Caco-2 (cell line): ENCODE measurements at regions not wholly inside any gene's neighbourhood (a gene's known extent, or its start where the extent isn't known, plus 50 kb on each side); places are given as distances from the start of the nearest gene placed in this dataset.

Experiments used
- BruUV-seq: library from RNA; stranded (reverse); fragments of 400-500 nt; replicated peaks from 2 replicates; lab custom pipeline; 2021; lab: Mats Ljungman, UMichigan
- CTCF ChIA-PET: fragments of 300-600 bp; sonication (Branson Sonifier 250); formaldehyde crosslinking; loops from one replicate; lab custom pipeline; 2022; ENCODE audit warnings: antibody characterized with exemption; lab: Charles Lee
- POLR2A ChIA-PET: fragments of 300-600 bp; sonication (Branson Sonifier 250); formaldehyde crosslinking; loops from one replicate; lab custom pipeline; 2022; ENCODE audit warnings: antibody characterized with exemption; lab: Charles Lee
- DNase-seq, 2 experiments: peaks; one replicate each; pipeline versions ENCODE4 v3.0.0 to v3.0.0-alpha.2; 2020 to 2022
- H3K27me3 ChIP-seq: replicated peaks from 2 replicates; pipeline ENCODE4 v1.6.0; 2011; ENCODE audit warnings: low read length; ENCODE audit not compliant: control insufficient read depth, insufficient read depth
- H3K36me3 ChIP-seq: 2 replicates; pipeline ENCODE4 v1.5.1; 2011; ENCODE audit warnings: low read length; ENCODE audit not compliant: control insufficient read depth, insufficient read depth
- H3K4me1 ChIP-seq: fragments of 250-450 bp; sonication (Bioruptor Pico); 2 replicates; pipeline ENCODE4 v1.5.1; 2020; ENCODE audit warnings: mild to moderate bottlenecking
- H3K4me3 ChIP-seq: 2 replicates; pipeline ENCODE4 v1.5.1; 2011; ENCODE audit warnings: low read depth, mild to moderate bottlenecking, control low read depth, low read length
- H3K9me3 ChIP-seq: fragments of 250-450 bp; sonication (Bioruptor Pico); 2 replicates; pipeline ENCODE4 v1.5.1; 2020; ENCODE audit warnings: mild to moderate bottlenecking, moderate library complexity
- H3K27ac Mint-ChIP-seq: one replicate; pipeline ENCODE4 v1.8.0; 2022; ENCODE audit warnings: mixed read lengths; ENCODE audit not compliant: unreplicated experiment
- H3K27me3 Mint-ChIP-seq: one replicate; pipeline ENCODE4 v1.8.0; 2022; ENCODE audit warnings: mixed read lengths; ENCODE audit not compliant: insufficient read depth, unreplicated experiment
- H3K36me3 Mint-ChIP-seq: one replicate; pipeline ENCODE4 v1.8.0; 2022; ENCODE audit warnings: mild to moderate bottlenecking, mixed read lengths; ENCODE audit not compliant: insufficient read depth, unreplicated experiment
- H3K4me1 Mint-ChIP-seq: one replicate; pipeline ENCODE4 v1.8.0; 2022; ENCODE audit warnings: low read depth, mixed read lengths; ENCODE audit not compliant: unreplicated experiment
- H3K4me3 Mint-ChIP-seq: one replicate; pipeline ENCODE4 v1.8.0; 2022; ENCODE audit warnings: mild to moderate bottlenecking, moderate library complexity, mixed read lengths; ENCODE audit not compliant: unreplicated experiment
- H3K9me3 Mint-ChIP-seq: one replicate; pipeline ENCODE4 v1.8.0; 2022; ENCODE audit warnings: mixed read lengths; ENCODE audit not compliant: unreplicated experiment
- intact Hi-C: fragments of 100-400 bp; cut with micrococcal nuclease; formaldehyde crosslinking; loops from one replicate; pipeline ENCODE4 v1.10.0; 2022; ENCODE audit not compliant: unreplicated experiment
- TF ChIP-seq, protein P1 (sequence below), 2 experiments: fragments of 200-600 bp in 1 of 2; IDR thresholded peaks; 1 replicate in 1 of 2; 2 replicates in 1 of 2; pipeline versions ENCODE4 v1.5.1 to v1.8.0; 2011 to 2022; ENCODE audit warnings: antibody characterized with exemption in 1 of 2, control low read depth in 1 of 2, inconsistent platforms in 1 of 2, low read depth in 1 of 2, low read length in 1 of 2, mild to moderate bottlenecking in 1 of 2, moderate library complexity in 1 of 2; ENCODE audit not compliant: insufficient read depth in 1 of 2, severe bottlenecking in 1 of 2, unreplicated experiment in 1 of 2

DNA sequence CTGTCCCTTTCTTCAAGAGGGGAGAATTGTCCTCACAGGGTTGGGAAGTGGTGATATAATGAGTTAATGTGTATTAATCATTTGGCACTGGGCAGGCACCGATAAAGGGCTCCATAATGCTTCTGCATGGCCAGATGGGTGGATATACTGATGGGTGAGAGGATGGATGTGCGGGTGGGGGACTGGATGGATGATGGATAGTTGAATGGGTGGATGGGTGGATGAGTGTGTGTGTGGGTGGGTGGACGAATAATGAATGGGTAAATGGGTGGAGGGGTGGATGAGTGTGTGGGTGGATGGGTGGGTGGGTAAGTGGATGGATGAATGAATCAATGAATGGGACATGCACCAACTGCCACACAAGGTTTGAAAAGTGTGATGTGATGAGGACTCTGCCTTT, 127.2 kb downstream of the ACKR3 start:
- CTCF ChIA-PET = no interaction called here
- Mint-ChIP-seq H3K36me3 (no peaks in the 10 kb centered on the region), H3K4me3 (no peak overlapping the region), H3K9me3 (no peaks in the 10 kb centered on the region), H3K27ac (no peak overlapping the region), H3K4me1 (peaks cover 7% of the 10 kb centered on the region), H3K27me3 (no peaks in the 10 kb centered on the region)
- Histone ChIP-seq H3K4me3 (no peak overlapping the region), H3K36me3 (no peaks in the 10 kb centered on the region), H3K27me3 (no peaks in the 10 kb centered on the region), H3K4me1 (peaks cover 18% of the 10 kb centered on the region), H3K9me3 (no peaks in the 10 kb centered on the region)
- TF ChIP-seq, protein P1, sequence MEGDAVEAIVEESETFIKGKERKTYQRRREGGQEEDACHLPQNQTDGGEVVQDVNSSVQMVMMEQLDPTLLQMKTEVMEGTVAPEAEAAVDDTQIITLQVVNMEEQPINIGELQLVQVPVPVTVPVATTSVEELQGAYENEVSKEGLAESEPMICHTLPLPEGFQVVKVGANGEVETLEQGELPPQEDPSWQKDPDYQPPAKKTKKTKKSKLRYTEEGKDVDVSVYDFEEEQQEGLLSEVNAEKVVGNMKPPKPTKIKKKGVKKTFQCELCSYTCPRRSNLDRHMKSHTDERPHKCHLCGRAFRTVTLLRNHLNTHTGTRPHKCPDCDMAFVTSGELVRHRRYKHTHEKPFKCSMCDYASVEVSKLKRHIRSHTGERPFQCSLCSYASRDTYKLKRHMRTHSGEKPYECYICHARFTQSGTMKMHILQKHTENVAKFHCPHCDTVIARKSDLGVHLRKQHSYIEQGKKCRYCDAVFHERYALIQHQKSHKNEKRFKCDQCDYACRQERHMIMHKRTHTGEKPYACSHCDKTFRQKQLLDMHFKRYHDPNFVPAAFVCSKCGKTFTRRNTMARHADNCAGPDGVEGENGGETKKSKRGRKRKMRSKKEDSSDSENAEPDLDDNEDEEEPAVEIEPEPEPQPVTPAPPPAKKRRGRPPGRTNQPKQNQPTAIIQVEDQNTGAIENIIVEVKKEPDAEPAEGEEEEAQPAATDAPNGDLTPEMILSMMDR (IDR thresholded peaks at IDR 0.05; ENCODE audit: insufficient read depth in 1 of 2, low read depth in 1 of 2, low read length in 1 of 2, severe bottlenecking in 1 of 2, unreplicated experiment in 1 of 2) = no peak
- POLR2A ChIA-PET = no interaction called here
- DNase-seq = no peak
- intact Hi-C loops = loop anchor here (10.0 kb wide), 1 partner anchor 328 kb away; no protein-coding TSS in a partner anchor
- BruUV-seq = no TSS peak

DNA sequence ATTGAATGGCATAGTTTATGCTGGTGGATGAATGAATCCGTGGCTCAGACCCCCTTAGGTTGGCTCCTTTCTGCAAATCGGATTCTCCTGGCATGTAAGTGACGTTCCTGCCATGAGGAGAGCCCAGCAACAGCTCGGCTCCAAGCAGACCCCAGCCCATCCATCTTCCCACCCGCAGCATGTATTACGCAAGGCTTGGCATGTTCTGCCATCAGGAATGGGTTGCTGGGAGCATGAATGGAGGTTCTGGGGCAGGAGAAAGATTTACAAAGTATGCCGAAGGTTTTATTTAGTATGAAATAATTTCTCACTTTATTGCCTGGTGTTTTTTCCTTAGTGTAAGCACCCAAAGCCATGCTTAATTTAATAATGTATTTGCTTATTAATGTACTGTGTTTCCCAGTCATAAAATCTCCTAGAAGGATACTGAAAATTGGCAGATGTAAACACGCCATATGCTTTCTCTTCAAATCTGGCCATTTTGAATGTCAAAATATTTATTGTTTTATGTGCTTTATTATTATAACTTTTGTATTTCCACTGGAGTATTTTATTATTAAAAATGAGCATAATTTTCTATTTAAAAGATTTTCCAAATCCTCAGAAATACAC, 128.5 kb downstream of the ACKR3 start:
- TF ChIP-seq, protein P1 (IDR thresholded peaks at IDR 0.05; ENCODE audit: insufficient read depth in 1 of 2, low read depth in 1 of 2, low read length in 1 of 2, severe bottlenecking in 1 of 2, unreplicated experiment in 1 of 2) = no peak
- Histone ChIP-seq H3K27me3 (no peaks in the 10 kb centered on the region), H3K4me1 (peaks cover 16% of the 10 kb centered on the region), H3K4me3 (no peak overlapping the region), H3K36me3 (no peaks in the 10 kb centered on the region), H3K9me3 (no peaks in the 10 kb centered on the region)
- CTCF ChIA-PET = no interaction called here
- no TSS peak for BruUV-seq
- H3K4me3 Mint-ChIP-seq = no peak overlapping the region
- no peak overlapping the region for H3K27ac Mint-ChIP-seq
- peaks cover 7% of the 10 kb centered on the region for H3K4me1 Mint-ChIP-seq
- H3K9me3 Mint-ChIP-seq = no peaks in the 10 kb centered on the region
- intact Hi-C loops = loop anchor here (10.0 kb wide), 1 partner anchor 327 kb away; no protein-coding TSS in a partner anchor
- H3K36me3 Mint-ChIP-seq = no peaks in the 10 kb centered on the region
- POLR2A ChIA-PET = no interaction called here
- no peak for DNase-seq
- H3K27me3 Mint-ChIP-seq = no peaks in the 10 kb centered on the region

DNA sequence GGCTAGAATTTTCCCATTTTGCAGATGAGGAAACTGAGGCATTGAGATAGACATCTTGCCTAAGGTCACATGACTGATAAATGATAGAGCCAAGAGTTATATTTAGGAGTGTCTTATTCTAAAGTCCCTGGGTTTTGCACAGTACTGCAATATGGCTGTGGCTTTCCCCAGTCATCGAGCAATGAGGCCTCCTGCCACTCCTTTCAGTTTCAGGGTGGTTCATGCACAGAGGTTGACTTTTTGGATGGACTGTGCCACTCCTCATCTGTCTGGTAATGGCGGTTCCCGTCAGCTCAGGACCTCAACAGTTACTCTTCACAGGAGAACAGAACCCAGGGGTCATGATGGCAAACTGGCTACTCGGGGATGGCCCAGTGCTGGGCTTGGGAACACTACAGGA, 131.1 kb downstream of the ACKR3 start:
- ChIA-PET POLR2A (no interaction called here), CTCF (no interaction called here)
- H3K4me3 Mint-ChIP-seq = no peak overlapping the region
- no TSS peak for BruUV-seq
- TF ChIP-seq, protein P1 (IDR thresholded peaks at IDR 0.05; ENCODE audit: insufficient read depth in 1 of 2, low read depth in 1 of 2, low read length in 1 of 2, severe bottlenecking in 1 of 2, unreplicated experiment in 1 of 2) = no peak
- no peaks in the 10 kb centered on the region for H3K36me3 Mint-ChIP-seq
- no peaks in the 10 kb centered on the region for H3K9me3 Mint-ChIP-seq
- no peaks in the 10 kb centered on the region for H3K4me1 Mint-ChIP-seq
- no peaks in the 10 kb centered on the region for H3K4me1 ChIP-seq
- intact Hi-C loops = no loop called here
- no peaks in the 10 kb centered on the region for H3K36me3 ChIP-seq
- H3K27ac Mint-ChIP-seq = no peak overlapping the region
- H3K27me3 ChIP-seq = no peaks in the 10 kb centered on the region
- no peaks in the 10 kb centered on the region for H3K27me3 Mint-ChIP-seq
- H3K9me3 ChIP-seq = no peaks in the 10 kb centered on the region
- no peak overlapping the region for H3K4me3 ChIP-seq
- DNase-seq = no peak
